Astrocyte of the hippocampus (primary cell): ENCODE measurements at regions not wholly inside any gene's neighbourhood (a gene's known extent, or its start where the extent isn't known, plus 50 kb on each side); places are given as distances from the start of the nearest gene placed in this dataset.
"Not testable (repeated sequence)": the region's sequence is repeated elsewhere in the genome, so short reads cannot be mapped to it uniquely, and the experiment has no call there.

Experiments used
- DNase-seq: peaks from one replicate; pipeline ENCODE4 v3.0.0; 2011; ENCODE audit warnings: low read depth, low spot score

DNA sequence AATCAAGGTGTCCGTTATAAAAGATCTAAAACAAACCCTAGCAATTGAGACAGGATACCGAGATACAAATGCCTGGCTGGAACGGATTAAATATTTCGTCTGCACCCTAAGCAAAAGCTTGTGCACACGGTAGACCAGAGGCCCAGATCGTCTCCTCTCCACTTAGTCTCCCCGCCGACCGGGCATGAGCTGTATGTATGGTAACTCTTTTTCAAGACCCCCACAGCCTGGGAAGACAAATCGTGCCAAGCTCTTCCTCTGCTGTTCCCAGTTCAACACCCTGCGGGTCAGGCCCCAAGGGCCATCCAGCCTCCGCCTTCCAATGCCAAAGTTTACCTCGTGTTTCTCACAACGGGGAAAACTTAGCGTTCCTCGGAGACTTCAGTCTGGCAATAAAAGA lies 285.7 kb upstream of the GALNT17 start:
- DNase-seq, result no peak

GRCh38 chr7:70849580-70850235 lies 282.2 kb upstream of the GALNT17 start:
- no peak for DNase-seq

- no peak for DNase-seq
Measured at GRCh38 chr7:70855373-70855772, 276.6 kb upstream of the GALNT17 start.

DNA sequence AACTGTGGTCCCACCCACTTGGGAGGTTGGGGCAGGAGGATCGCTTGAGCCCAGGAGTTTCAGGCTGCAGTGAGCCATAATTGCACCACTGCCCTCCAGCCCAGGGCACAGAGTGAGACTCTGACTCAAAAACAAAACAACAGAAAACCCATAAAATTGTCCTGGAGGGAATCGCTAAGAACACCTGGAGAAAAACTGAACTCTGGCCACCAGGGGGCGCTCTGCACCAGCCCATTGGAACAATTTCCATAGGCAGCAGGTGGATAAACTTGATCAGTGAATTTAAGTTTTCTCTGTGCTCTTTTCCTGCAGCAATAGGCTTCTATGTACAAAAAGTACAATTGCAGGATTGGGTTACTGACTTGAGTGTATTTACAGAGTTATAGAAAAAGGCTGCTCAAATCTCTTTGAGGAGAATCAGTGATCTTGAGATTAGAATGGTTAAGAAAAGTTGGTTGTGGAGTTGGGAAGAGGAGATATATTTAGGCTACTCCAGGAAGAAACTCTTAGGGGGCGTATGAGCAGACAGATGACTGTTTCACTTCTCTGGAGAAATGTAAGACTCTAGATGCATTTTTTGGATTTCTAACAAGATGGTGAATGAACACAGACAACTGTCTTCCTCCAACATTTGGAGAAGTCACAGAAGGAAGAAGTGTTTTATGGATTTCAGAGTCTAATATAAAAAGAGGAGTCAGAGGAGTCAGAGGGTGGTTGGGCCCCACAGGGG lies 274.9 kb upstream of the GALNT17 start:
- peak; percentile 84 for DNase-seq

DNA sequence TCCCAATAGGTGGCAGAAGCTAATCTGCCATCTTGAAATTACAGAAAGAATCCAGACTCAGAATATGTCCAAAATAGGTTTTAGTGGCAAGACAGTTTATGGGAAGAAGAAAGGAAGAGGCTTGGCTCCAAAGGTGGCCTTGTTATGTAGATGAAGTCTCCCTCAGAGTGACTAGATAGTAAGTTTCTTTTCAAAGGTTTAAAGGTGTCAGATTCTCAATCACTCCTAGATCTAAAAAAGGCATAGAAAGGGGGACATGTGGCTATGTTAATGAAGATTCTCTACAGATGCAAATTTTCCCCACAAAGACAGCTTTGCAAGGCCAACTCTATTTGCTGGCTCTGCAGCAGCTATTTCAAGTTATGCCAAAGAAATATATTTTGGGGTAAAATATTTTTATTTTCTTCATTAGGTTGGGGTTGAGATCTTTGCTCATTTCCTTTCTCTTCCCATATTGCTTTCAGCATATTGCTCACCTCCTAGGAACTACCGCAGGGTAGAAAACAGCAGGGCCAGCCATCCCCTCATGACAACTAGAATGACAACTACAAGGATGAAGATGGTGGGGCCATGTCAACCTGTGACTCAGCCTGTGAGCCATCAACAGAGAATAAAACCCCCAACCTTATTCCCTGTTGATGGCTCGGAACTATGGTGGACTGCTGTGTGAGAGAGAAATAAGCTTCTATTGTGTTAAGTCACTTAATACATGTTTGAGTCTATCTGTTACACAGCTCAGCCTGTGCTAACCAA lies 274.0 kb upstream of the GALNT17 start:
- DNase-seq, result no peak

DNA sequence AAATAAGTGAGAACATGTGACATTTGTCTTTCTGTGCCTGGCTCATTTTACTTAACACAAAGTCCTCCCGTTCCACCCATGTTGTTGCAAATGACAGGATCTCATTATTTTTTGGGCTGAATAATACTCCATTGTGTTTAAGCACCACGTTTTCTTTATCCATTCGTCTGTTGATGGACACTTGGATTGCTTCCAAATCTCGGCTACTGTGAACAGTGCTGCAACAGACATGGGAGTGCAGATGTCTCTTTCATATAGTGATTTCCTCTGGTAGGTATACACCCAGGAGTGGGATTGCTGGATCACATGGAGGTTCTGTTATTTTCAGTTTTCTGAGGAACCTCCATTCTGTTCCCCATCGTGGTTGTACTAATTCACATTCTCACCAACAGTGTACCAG lies 264.4 kb upstream of the GALNT17 start:
- no peak for DNase-seq

GRCh38 chr7:70870349-70870748 lies 261.6 kb upstream of the GALNT17 start:
- no peak for DNase-seq

DNA sequence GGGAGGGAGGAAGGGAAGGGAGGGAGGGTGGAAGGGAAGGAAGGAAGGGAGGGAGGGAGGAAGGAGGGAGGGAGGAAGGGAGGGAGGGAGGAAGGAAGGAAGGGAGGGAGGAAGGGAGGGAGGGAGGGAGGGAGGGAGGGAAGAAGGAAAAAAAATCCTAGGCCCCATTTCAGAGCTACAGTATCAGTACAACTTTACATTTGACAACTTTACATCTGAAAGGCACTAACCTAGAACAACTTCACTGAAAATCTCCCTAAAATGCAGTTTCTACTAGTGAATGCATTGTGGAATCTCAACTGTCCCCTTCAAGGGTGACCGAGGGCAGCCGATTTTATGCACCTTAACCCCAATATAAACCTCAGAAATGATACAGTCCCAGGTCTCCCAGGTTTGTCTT lies 259.8 kb upstream of the GALNT17 start:
- DNase-seq, result no peak

GRCh38 chr7:70881167-70881847 lies 250.6 kb upstream of the GALNT17 start:
- no peak for DNase-seq

GRCh38 chr7:70883750-70884439 lies 248.0 kb upstream of the GALNT17 start:
- no peak for DNase-seq

DNA sequence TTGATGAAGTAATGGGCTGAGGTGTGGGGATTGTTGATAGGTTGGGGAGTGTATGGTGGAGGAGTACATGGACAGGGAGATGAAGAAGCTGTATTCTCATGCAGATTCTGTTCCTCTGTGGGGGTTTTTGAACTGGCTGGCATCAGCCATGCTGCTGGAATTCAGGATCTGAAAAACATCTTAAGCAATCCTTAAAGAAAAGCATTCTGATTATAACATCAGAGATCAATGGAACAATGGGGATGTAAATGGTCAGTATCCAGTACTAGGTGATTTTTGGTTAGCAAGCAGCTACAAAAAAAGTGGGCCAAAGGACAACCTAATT lies 247.5 kb upstream of the GALNT17 start:
- DNase-seq, result no peak

GRCh38 chr7:70884809-70885208 lies 247.1 kb upstream of the GALNT17 start:
- no peak for DNase-seq

DNA sequence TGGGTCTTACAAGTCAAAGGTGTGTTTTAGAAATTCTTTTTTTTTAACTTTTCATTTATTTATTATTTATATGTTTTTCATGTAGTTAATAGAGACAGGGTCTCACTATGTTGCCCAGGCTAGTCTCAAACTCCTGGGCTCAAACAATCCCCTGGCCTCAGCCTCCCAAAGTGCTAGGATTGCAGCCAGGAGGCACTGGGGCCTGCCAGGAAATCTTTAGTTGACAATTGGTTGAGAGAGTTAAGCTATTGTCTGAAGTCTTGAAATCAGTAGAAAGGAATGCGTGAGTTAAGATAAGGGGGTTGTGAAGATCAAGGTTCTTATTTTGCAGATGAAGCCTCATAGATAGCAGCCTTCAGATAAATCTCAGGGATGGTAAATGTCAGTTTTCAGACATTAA lies 245.4 kb upstream of the GALNT17 start:
- peak; percentile 20 for DNase-seq

DNA sequence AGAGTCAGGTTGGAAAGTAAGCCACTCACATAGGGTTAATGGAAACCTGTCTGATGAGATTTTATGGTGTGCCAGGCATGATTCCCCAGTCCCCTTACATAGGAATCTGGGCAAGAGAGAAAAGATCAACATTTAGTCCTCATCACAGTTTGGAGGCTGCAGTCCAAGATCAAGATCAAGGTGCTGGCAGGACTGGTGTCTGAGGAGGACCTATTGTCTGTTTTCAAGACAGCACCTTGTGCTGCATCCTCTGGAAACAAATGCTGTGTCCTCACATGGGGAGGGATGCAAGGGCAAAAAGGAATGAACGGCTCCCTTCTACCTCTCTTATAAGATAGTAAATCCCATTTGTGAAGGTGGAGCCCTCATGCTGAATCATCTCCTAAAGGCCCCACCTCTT lies 244.8 kb upstream of the GALNT17 start:
- DNase-seq, result no peak

- DNase-seq, result no peak
Measured at GRCh38 chr7:70890147-70890969, 241.6 kb upstream of the GALNT17 start.

DNA sequence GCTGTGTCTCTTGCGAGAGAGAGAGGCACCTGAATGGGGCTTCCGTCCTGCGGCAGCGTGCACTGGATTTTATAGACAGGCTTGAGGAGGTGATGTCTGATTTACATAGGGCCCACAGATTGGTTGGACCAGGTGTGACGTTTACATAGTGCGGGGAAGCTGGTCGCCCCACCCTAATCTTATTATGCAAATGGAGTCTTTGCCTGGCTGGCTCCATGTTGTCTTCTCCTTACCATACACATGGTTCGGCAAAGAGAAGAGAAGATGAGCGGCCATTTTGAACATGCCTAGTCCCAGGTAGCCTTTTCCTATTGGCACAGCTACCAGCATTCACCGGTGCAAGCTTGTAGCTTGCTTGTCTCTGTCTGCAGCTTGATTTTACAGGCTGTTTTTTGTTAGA lies 238.5 kb upstream of the GALNT17 start:
- DNase-seq, result no peak

DNA sequence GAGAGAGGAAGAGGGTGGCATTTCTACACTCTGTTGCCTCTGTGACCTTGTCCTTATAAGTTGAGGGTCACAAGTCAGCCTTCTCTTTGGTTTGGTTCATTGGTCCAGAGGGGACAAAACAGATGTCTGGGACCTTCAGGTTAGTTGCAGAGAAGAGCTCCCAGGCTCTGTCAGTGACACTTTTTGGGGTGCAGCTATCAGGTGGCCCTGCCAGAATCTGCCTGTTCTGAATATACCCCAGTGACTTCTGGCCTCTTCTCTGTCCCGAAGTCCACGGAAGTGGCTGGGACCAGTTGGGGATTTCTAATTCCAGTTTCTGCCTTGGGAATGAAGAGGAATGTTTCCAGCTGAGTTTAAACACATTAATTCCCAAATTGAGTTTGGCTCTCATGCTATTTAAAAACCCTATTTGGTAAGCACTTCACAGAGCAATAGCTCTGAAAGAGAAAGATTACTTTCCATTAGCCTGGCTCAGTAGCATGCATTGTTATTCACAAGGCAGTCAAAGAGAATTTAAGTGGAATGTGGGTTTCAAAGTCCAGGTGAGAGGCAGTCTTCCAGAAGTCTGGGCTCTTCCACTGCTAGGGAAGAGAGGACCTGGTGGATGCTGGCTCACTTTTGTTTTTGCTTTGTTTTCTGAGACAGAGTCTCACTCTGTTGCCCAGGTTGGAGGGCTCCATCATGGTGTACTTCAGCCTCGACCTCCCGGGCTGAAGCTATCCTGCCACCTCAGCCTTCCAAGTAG lies 237.8 kb upstream of the GALNT17 start:
- DNase-seq, result peak; percentile 4

DNA sequence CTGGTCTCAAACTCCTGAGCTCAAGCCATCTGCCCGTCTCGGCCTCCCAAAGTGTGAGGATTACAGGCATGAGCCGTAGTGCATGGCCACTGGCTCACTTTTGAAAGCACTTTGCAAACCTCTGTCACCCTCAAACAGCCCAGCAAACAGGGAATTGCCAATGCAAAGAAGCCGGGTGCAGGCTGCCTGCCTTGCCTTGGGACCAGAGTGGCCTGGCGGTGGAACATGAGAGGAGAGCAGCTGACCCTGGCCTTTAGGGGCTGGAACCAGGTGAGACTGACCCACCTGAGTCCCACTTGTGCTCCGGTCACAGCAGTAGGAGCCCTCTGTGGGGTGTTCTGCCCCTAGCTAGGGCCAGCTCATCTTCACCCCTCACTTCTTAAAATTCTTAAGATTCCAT lies 237.1 kb upstream of the GALNT17 start:
- no peak for DNase-seq

DNA sequence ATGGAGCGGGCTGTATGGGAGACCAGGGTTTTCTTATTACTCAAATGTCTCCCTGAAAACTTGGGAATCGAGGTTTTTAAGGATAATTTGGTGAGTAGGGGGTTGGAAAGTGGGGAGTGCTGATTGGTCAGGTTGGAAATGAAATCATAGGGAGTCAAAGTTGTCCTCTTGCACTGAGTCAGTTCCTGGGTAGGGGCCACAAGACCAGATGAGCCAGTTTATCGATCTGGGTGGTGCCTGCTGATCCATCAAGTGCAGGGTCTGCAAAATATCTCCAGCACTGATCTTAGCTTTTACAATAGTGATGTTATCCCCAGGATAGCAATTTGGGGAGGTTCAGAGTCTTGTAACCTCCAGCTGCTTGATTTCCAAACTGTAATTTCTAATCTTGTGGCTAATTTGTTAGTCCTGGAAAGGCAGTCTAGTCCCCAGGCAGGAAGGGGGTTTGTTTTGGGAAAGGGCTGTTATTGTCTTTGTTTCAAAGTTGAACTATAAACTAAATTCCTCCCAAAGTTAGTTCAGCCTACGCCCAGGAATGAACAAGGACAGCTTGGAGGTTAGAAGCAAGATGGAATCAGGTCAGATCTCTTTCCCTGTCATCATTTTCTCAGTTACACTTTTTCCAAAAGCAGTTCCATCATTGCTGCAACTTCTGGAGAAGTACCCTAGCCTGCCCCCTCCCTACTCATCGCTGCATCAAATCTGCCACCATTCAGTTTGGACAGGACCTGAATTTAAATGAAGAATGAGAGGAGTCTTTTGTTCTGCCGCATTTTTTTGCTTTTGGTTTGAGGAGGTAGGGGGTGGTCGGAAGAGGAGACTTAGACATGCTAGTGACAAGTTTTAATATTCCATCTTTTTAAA lies 236.4 kb upstream of the GALNT17 start:
- not testable (repeated sequence) for DNase-seq
